K562 (cell line): ENCODE measurements at regions not wholly inside any gene's neighbourhood (a gene's known extent, or its start where the extent isn't known, plus 50 kb on each side); places are given as distances from the start of the nearest gene placed in this dataset.

Experiments used
- ATAC-seq: fragments of 200-7000 bp; cut with Tn5 transposase; 3 replicates; pipeline ENCODE4 v1.9.1; 2020; ENCODE audit warnings: moderate library complexity
- BruUV-seq: library from RNA; stranded (reverse); fragments of 400-500 nt; replicated peaks from 2 replicates; lab custom pipeline; 2021; lab: Mats Ljungman, UMichigan
- CTCF ChIA-PET: fragments of 300-600 bp; formaldehyde crosslinking; extraction: SDS; loops from one replicate; lab custom pipeline; 2021; ENCODE audit warnings: low intra/inter-chr PET ratio; lab: Yijun Ruan, JAX
- POLR2A ChIA-PET: fragments of 300-600, 350-650 bp; sonication (Branson Sonifier 250); formaldehyde crosslinking; extraction: SDS; loops from one replicate; lab custom pipeline; 2021; ENCODE audit warnings: antibody characterized with exemption, inconsistent platforms; lab: Yijun Ruan, JAX
- DNase-seq, 4 experiments: peaks; one replicate each; pipeline versions ENCODE4 v3.0.0 to v3.0.0-alpha.2; 2011 to 2018; ENCODE audit warnings: low spot score in 3 of 4, mixed read lengths in 3 of 4; ENCODE audit errors: extremely low read depth in 1 of 4
- FAIRE-seq: peaks from 2 replicates; lab custom pipeline; 2011; peaks lifted over from hg19 to GRCh38; lab: Jason Lieb, UNC
- H2AFZ ChIP-seq: 2 replicates; pipeline ENCODE4 v1.6.0; 2011; ENCODE audit warnings: low read depth, low read length, control low read depth, inconsistent platforms
- H3K27ac ChIP-seq: fragments of 200-600 bp; 3 replicates; pipeline ENCODE4 v1.8.0; 2011; ENCODE audit warnings: low read depth, mild to moderate bottlenecking, control low read depth, inconsistent platforms, low read length, moderate library complexity, mixed read lengths; ENCODE audit errors: extremely low read depth
- H3K27me3 ChIP-seq, 2 experiments: fragments of 300-600 bp in 1 of 2; 2 replicates in 1 of 2; 3 replicates in 1 of 2; pipeline versions ENCODE4 v1.6.0 to v1.8.0; 2011; ENCODE audit warnings: inconsistent platforms in 2 of 2, low read length in 2 of 2, mild to moderate bottlenecking in 1 of 2, mixed read lengths in 1 of 2, moderate library complexity in 1 of 2; ENCODE audit not compliant: control insufficient read depth in 2 of 2, insufficient read depth in 2 of 2
- H3K36me3 ChIP-seq: fragments of 300-600 bp; 3 replicates; pipeline ENCODE4 v1.8.0; 2011; ENCODE audit warnings: mild to moderate bottlenecking, low read length, inconsistent platforms; ENCODE audit not compliant: control insufficient read depth, insufficient read depth
- H3K4me1 ChIP-seq, 2 experiments: fragments of 200-600 bp in 1 of 2; replicated peaks in 1 of 2; 2 replicates in 1 of 2; 3 replicates in 1 of 2; pipeline versions ENCODE4 v1.5.1 to v1.8.0; 2011; ENCODE audit warnings: inconsistent platforms in 2 of 2, low read length in 2 of 2, mild to moderate bottlenecking in 1 of 2, mixed read lengths in 1 of 2, moderate library complexity in 1 of 2; ENCODE audit not compliant: control insufficient read depth in 2 of 2, insufficient read depth in 2 of 2
- H3K4me2 ChIP-seq: 2 replicates; pipeline ENCODE4 v1.6.1; 2011; ENCODE audit warnings: low read length, control low read depth, inconsistent platforms, mixed read lengths; ENCODE audit not compliant: insufficient read depth
- H3K4me3 ChIP-seq: fragments of 200-600 bp; sonication (generic), shearing (Covaris generic); 2 replicates; pipeline ENCODE4 v1.5.1; 2016; ENCODE audit warnings: control low read depth, inconsistent platforms
- H3K79me2 ChIP-seq: fragments of 200-600 bp; 3 replicates; pipeline ENCODE4 v1.8.0; 2011; ENCODE audit warnings: low read length, inconsistent platforms; ENCODE audit not compliant: control insufficient read depth, insufficient read depth
- H3K9ac ChIP-seq, 2 experiments: 2 replicates each; pipeline versions ENCODE4 v1.6.0 to v1.6.1; 2011; ENCODE audit warnings: low read depth in 2 of 2, low read length in 2 of 2, control low read depth in 1 of 2, inconsistent platforms in 1 of 2, mild to moderate bottlenecking in 1 of 2, mixed read lengths in 1 of 2; ENCODE audit not compliant: insufficient read depth in 1 of 2
- H3K9me1 ChIP-seq: one replicate; pipeline ENCODE4 v1.6.0; 2011; ENCODE audit warnings: inconsistent platforms, mild to moderate bottlenecking, low read length, moderate library complexity; ENCODE audit not compliant: control insufficient read depth, insufficient read depth
- H3K9me3 ChIP-seq: replicated peaks from 2 replicates; pipeline ENCODE4 v1.5.1; 2011; ENCODE audit warnings: low read depth, low read length, inconsistent platforms; ENCODE audit not compliant: control insufficient read depth, insufficient read depth
- H4K20me1 ChIP-seq: replicated peaks from 2 replicates; pipeline ENCODE4 v1.6.1; 2011; ENCODE audit warnings: low read length, inconsistent platforms, mixed read lengths; ENCODE audit not compliant: control insufficient read depth, insufficient read depth
- FOS ChIP-seq: IDR thresholded peaks from 3 replicates; pipeline ENCODE4 v1.6.1; 2011; ENCODE audit not compliant: insufficient read length; ENCODE audit errors: extremely low read depth
- GTF2A2 ChIP-seq: IDR thresholded peaks from 2 replicates; pipeline ENCODE4 v1.6.1; 2016; ENCODE audit warnings: mild to moderate bottlenecking, missing genetic modification characterization, missing compliant biosample characterization
- SREBF1 ChIP-seq: fragments of 150-350 bp; IDR thresholded peaks from 2 replicates; pipeline ENCODE4 v1.6.1; 2014; ENCODE audit warnings: antibody characterized with exemption, low read depth, low read length, borderline replicate concordance
- STAT5B ChIP-seq: fragments of 250-450 bp; sonication (Bioruptor Pico); IDR thresholded peaks from 2 replicates; pipeline ENCODE4 v1.8.0; 2021; ENCODE audit warnings: mild to moderate bottlenecking, inconsistent platforms
- TFAM ChIP-seq: fragments of 250-450 bp; sonication (Bioruptor Pico); conservative IDR thresholded peaks from 2 replicates; pipeline ENCODE4 v1.5.0; 2021; ENCODE audit warnings: mild to moderate bottlenecking, moderate library complexity
- ZNF165 ChIP-seq: fragments of 250-450 bp; sonication (Bioruptor Pico); IDR thresholded peaks from 2 replicates; pipeline ENCODE4 v1.4.0; 2020; ENCODE audit warnings: borderline replicate concordance
- WGBS: fragments of 100-300 bp; shearing (Covaris generic); methylation state at CpG from one replicate; pipeline ENCODE4 v1.1.6; 2016; ENCODE audit warnings: low coverage, mixed read lengths; ENCODE audit not compliant: insufficient coverage; ENCODE audit errors: missing lambda C conversion rate; 5-methylcytosine and 5-hydroxymethylcytosine counted together
- in situ Hi-C: fragments of 300-500 bp; cut with MboI; formaldehyde crosslinking; loops from 4 replicates; pipeline ENCODE4 v1.15.0; 2018; ENCODE audit warnings: inconsistent platforms, mixed read lengths
- intact Hi-C: fragments of 100-400 bp; cut with micrococcal nuclease; formaldehyde crosslinking; loops from 2 replicates; pipeline ENCODE4 v1.14.2; 2022
- TF ChIP-seq, protein P1 (sequence below): IDR thresholded peaks from 2 replicates; pipeline ENCODE4 v1.6.1; 2014; ENCODE audit warnings: antibody characterized with exemption

DNA sequence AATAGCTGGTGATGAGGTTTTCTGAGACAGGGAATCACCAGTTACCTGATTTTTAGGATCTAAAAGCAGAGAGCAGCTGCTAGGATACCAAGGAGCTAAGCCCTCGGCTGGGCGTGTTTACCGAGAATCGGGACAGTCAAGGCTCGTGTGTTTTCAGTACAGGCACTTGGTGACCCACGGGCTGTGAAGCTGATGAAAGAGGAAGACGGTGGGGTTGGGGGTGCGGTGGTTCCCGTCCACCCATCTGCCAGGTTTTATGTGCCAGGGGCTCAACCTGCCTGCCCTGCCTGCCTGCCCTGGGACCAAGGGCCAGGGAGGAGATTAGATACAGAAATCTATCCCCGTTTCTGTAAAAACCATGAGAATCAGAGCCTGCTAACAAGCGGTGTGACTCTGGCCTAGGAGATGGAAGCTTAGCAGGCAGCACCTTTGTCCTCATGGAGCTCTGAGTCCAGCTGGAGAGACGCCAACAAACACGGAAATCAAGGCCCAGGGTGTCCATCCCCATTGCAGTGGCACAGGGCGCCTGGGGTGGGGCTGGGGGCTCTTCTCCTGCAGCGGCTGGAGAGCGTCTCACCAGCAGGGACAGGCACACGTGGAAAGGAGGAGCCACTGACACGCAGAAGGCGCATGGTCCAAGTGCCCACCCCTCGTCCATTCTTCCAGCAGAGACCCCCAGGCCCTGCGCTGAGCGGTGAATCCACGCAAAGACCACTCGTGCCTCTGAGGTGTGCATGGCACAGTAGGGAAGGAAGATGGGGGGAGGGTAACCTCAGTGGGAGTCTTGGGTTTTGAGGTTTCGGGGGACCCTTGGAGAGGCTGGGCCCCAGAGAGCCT lies 265.0 kb upstream of the TCERG1L start:
- BruUV-seq: no TSS peak
- no peak for DNase-seq
- no peaks in the 10 kb centered on the region for H3K9me1 ChIP-seq
- ChIA-PET CTCF (no interaction called here), POLR2A (no interaction called here)
- no peak overlapping the region for H3K4me2 ChIP-seq
- 1% methylated on average over 16 of the region's 25 CpGs for whole genome bisulfite sequencing
- H3K36me3 ChIP-seq: no peaks in the 10 kb centered on the region
- no peaks in the 10 kb centered on the region for H3K79me2 ChIP-seq
- in situ Hi-C loops (no loop called here), intact Hi-C loops (no loop called here)
- H3K27me3 ChIP-seq: peaks cover 0 to 25% of the 10 kb centered on the region in 2 experiments; a peak in 1 of 5 replicates
- H4K20me1 ChIP-seq: no peaks in the 10 kb centered on the region
- FAIRE-seq: no peak
- H3K4me3 ChIP-seq: no peak overlapping the region
- H2AFZ ChIP-seq: no peak overlapping the region
- no peak for ATAC-seq
- TF ChIP-seq STAT5B (CRISPR knock-in tag): no peak
- no peak for TF ChIP-seq FOS
- no peak for TF ChIP-seq GTF2A2
- TF ChIP-seq ZNF165: no peak
- TF ChIP-seq TFAM (CRISPR knock-in tag): no peak
- no peak for TF ChIP-seq SREBF1
- TF ChIP-seq, protein P1, sequence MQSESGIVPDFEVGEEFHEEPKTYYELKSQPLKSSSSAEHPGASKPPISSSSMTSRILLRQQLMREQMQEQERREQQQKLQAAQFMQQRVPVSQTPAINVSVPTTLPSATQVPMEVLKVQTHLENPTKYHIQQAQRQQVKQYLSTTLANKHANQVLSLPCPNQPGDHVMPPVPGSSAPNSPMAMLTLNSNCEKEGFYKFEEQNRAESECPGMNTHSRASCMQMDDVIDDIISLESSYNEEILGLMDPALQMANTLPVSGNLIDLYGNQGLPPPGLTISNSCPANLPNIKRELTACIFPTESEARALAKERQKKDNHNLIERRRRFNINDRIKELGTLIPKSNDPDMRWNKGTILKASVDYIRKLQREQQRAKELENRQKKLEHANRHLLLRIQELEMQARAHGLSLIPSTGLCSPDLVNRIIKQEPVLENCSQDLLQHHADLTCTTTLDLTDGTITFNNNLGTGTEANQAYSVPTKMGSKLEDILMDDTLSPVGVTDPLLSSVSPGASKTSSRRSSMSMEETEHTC: no peak
- no peaks in the 10 kb centered on the region for H3K4me1 ChIP-seq
- no peaks in the 10 kb centered on the region for H3K9me3 ChIP-seq
- no peak overlapping the region for H3K27ac ChIP-seq
- H3K9ac ChIP-seq: no peak overlapping the region
